ENCODE measurements at regions not wholly inside any gene's neighbourhood (a gene's known extent, or its start where the extent isn't known, plus 50 kb on each side); places are given as distances from the start of the nearest gene placed in this dataset.
"Not testable (repeated sequence)": the region's sequence is repeated elsewhere in the genome, so short reads cannot be mapped to it uniquely, and the experiment has no call there.

- no peak for DNase-seq (ENCODE audit: low read depth in 2 of 2)
Measured at GRCh38 chr16:79899316-79899715, 298.8 kb upstream of the MAF start.

- DNase-seq (ENCODE audit: low read depth in 2 of 2) = no peak
Measured at GRCh38 chr16:79898703-79899102, 298.2 kb upstream of the MAF start.

GRCh38 chr16:79897453-79898146 is 297.1 kb upstream of the MAF start:
- no peak for DNase-seq (ENCODE audit: low read depth in 2 of 2)

GRCh38 chr16:79897104-79897452 is 296.5 kb upstream of the MAF start:
- no peak for DNase-seq (ENCODE audit: low read depth in 2 of 2)

GRCh38 chr16:79895917-79896203 is 295.3 kb upstream of the MAF start:
- no peak for DNase-seq (ENCODE audit: low read depth in 2 of 2)

- no peak for DNase-seq (ENCODE audit: low read depth in 2 of 2)
Measured at GRCh38 chr16:79895053-79895916, 294.7 kb upstream of the MAF start.

- DNase-seq (ENCODE audit: low read depth in 2 of 2) = no peak
Measured at GRCh38 chr16:79893445-79893844, 292.9 kb upstream of the MAF start.

GRCh38 chr16:79892278-79892677 is 291.7 kb upstream of the MAF start:
- no peak for DNase-seq (ENCODE audit: low read depth in 2 of 2)

- DNase-seq (ENCODE audit: low read depth in 2 of 2) = no peak
Measured at GRCh38 chr16:79891458-79891857, 290.9 kb upstream of the MAF start.

- no peak for DNase-seq (ENCODE audit: low read depth in 2 of 2)
Measured at GRCh38 chr16:79887541-79888540, 287.3 kb upstream of the MAF start.

GRCh38 chr16:79885320-79885719 is 284.8 kb upstream of the MAF start:
- DNase-seq (ENCODE audit: low read depth in 2 of 2) = no peak

GRCh38 chr16:79883494-79883893 is 283.0 kb upstream of the MAF start:
- DNase-seq (ENCODE audit: low read depth in 2 of 2) = no peak

GRCh38 chr16:79882340-79883005 is 281.9 kb upstream of the MAF start:
- no peak for DNase-seq (ENCODE audit: low read depth in 2 of 2)

GRCh38 chr16:79881107-79881506 is 280.6 kb upstream of the MAF start:
- DNase-seq (ENCODE audit: low read depth in 2 of 2) = not testable (repeated sequence)

- DNase-seq (ENCODE audit: low read depth in 2 of 2) = no peak
Measured at GRCh38 chr16:79876332-79876730, 275.8 kb upstream of the MAF start.

GRCh38 chr16:79874391-79874790 is 273.9 kb upstream of the MAF start:
- DNase-seq (ENCODE audit: low read depth in 2 of 2) = no peak

GRCh38 chr16:79873825-79874224 is 273.3 kb upstream of the MAF start:
- DNase-seq (ENCODE audit: low read depth in 2 of 2) = no peak

- DNase-seq (ENCODE audit: low read depth in 2 of 2) = no peak
Measured at GRCh38 chr16:79871906-79872305, 271.4 kb upstream of the MAF start.

- DNase-seq (ENCODE audit: low read depth in 2 of 2) = no peak
Measured at GRCh38 chr16:79870016-79870886, 269.7 kb upstream of the MAF start.

- DNase-seq (ENCODE audit: low read depth in 2 of 2) = no peak
Measured at GRCh38 chr16:79869304-79870015, 268.9 kb upstream of the MAF start.

Data from dermis microvascular lymphatic vessel endothelial cell (primary cell).